ENCODE measurements at regions not wholly inside any gene's neighbourhood (a gene's known extent, or its start where the extent isn't known, plus 50 kb on each side); places are given as distances from the start of the nearest gene placed in this dataset.

DNA sequence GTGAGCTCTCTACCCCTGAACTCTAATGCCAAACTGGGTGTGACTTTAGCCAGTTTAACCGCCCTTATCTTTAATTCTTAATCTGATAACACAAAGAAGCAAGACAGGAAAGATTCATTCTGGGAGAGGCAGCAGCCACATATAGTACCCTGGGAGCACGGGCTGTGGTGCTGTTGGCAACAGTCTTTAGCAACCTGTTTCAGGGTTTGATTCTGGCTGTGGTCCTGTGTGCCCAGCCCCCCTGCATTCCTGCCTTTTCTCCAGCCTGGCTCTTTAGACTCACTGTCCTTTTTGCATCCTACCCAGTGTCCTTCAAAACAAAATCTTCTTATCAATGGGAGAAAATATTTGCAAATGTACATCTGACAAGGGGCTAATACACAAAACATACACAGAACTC is 275.2 kb downstream of the GXYLT1 start:
- DNase-seq, result no peak

DNA sequence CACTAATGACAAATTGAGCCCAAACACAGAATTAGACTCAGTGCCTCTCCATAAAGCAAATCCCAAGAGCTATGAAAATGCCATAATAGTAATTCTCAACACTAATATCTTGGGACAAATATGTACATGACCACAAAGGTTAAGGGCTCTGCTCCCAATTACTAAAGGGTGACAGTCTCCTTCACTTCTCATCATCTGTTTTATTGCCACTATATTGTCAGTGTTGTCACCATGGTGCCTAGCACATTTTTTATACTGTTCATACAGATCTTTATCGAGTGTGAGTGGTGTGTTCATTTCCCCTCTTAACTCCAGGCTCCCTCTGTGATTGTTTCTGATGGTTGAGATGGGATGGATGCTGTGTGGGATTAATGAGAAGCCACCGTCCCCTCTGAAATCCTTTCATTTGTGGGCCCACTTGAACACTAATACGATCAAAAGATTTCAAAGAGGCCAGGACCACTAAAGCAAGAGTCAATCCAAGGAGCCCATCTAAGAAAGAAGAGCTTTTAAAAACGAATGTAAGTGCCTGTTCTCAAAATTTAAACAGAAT is 277.7 kb downstream of the GXYLT1 start:
- DNase-seq, result no peak

DNA sequence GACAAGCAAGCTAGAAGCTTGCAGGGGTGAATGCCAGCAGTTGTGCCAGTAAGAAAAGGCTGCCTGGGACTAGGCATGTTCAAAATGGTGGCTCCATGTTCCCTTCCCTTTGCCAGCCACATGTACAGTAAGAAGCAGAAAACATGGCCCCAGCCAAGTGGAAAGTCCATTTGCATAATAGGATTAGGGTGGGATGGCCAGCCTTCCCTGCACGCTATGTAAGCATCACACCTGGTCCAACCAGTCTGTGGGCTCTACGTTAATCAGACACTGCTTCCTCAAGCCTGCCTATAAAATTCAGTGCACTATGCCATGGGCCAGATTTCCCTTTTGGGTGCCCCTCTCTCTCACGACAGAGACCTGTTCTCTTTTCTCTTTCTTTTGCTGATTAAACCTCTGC is 288.4 kb downstream of the GXYLT1 start:
- DNase-seq, result no peak

DNA sequence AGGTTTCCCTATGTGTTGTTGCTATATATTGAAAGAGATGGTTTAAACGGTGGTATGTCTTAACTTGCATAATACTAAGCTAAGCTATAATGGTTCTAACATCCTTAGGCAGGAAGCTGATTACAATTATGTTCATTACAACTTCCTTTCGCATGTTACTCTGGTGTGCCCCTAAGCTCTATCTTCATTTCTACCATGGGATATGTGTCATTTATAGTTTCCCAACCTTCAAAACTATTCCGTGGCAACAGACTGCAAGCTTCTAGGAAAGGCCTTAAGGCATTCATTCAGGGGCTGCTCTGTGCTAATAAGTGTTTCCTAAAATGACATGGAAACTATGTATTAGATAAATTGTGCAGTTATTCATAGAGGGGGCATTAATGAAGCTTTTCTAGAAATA is 294.6 kb downstream of the GXYLT1 start:
- no peak for DNase-seq

DNA sequence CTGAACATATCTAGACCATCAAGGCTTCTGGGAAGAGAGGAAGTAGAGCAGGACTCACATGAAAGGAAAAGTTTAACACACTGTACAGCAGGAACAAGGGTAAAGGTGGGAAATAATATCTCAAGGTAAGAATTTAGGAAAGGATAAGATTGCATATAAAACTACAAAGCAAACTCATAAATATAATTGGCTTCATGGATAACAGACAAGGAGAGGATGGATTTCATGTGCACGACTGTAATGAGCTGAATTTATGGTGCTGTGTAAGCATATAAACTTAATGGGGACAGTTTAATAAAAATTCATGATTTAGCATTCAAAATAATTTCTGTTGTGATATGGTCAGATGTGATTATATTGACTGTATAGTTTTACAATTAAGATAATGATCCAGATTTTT is 298.0 kb downstream of the GXYLT1 start:
- DNase-seq, result no peak

DNA sequence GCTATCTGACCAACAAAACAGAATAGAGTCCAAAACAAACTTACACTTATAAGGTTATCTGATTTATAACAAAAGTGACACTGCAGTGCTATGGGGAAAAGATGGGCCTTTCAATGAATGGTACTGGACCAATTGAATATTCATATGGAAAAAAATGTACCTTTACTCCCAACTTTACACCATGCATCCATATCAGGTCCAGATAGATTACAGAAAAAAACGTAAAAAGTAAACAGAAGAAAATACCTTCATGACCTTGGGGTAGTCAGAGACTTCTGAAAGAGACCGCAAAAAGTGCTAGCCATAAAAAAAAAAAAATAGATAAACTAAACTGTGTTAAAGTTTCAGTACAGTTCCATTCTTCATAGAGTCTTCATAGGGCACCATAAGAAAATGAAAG is 308.3 kb downstream of the GXYLT1 start:
- no peak for DNase-seq

DNA sequence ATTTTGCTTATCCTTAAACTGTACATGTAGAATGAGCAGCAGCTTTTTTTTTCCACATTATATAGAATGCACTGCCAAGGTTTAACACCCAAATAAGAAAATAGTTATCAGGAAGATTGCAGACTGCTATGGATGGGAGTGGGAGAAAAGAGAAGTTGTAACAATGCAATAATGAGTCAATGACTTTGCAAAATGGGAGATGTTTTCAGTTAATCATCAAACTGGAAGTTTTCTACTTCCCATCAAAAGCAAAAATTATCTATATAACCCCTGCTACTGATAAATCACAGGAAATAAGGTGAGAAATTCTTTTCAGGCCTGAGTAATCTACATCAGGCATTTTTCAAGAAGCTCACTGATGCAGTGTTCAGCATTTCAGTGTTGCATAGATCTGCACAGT is 309.1 kb downstream of the GXYLT1 start:
- DNase-seq, result no peak

DNA sequence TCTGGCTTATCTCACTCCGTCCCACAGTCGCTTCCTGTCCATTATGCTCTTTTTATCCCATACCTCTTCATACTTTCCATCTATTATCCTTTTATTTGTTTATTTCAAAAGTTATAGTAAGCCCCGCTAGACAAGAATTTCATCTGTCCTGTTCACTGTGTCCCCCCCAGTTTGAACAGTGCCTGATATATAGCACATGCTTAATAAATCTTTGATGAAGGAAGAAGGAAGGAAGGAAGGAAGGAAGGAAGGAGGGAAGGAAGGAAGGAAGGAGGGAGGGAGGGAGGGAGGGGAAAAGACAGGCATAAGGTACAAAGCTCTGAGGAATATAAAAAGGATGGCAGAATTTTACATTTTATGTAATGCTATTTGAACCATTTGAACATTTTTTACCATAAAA is 324.7 kb downstream of the GXYLT1 start:
- no peak for DNase-seq

DNA sequence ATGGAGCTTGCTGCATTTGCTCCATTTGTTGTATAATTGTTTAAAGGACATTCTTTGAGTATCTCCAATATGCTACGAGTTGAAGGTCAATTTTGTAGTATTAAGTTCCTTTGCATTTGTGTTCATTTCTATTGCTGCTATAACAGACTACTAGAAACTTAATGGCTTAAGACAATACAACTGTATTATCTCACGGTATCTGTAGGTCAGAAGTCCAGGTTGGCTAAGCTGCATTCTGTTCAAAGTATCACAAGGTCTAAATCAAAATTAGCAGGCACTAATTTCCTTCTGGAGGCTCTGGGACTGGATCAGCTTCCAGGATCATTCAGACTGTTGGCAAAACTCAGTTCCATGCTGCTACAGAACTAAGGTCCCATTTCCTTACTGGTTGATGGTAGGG is 340.6 kb downstream of the GXYLT1 start:
- no peak for DNase-seq

DNA sequence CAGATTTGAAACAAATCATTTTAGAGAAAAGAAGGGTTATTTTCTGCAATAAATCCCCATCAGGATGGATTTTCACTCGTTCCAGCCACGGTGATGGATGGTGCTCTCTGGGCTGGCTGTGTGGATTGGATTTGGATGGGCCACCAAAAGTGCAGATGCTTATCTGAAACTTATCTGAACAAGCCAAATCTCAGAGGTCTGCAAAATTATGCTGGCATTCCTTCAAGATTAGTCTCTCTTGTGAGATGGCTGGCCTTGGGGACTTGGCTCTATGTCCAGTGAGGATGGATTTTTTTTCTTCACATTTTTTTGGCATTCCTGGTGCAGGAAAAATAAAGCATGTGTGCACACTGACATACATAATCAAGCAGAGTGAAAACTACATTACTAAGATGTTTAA is 341.9 kb downstream of the GXYLT1 start:
- no peak for DNase-seq

DNA sequence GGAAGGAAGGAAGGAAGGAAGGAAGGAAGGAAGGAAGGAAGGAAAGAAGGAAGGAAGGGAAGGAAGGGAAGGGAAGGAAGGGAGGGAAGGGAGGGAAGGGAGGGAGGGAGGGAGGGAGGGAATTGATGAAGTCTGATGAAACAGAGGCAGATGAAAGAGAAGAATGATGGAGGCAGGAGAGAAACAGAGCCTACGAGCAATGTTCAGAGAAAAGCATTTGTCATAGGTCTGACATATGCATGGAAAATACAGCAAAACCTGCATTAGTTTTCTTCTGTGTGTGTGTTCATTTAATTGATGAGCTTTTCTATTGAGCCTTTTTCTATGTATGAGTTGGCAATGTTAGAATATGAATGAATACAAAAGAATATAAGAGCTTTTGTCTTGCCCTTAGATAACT is 343.4 kb downstream of the GXYLT1 start:
- DNase-seq, result no peak

DNA sequence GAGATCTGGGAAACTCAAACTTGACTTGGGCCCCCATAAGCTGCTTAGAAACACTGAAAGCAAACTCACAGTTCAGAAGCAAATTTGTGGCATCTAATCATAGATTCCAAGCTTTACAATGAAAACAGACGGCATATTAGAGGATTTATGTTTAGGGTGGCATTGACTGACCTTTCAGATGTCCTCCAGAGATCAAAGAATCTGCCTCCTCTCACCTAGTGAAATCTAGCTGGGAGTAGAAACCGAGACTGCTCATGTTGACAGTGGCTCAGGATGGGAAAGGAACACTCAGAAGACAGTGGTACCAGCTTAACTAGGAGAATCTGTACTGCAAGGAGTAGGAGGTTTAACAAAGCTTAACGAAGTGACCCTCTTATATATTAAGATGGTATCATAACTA is 345.0 kb downstream of the GXYLT1 start:
- DNase-seq, result no peak

DNA sequence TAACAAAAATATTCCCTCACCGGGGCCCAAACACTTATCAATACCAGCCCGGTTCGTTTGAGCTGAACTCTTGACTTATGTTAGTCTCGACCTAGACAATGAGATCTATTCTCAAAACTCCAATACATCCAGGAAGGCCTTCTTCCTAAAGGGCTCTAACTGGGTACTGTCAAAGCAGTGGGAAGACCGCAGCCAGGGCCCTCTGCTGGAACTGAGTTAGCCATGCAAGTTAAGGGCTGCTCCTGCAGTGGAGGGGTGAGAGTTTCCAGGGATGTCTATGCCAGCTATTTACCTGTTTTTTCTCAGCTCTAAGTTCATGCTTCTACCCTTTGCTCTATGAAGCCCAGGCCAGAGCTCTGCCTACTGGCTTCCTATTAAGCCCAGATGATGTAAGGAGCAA is 348.8 kb downstream of the GXYLT1 start:
- no peak for DNase-seq

DNA sequence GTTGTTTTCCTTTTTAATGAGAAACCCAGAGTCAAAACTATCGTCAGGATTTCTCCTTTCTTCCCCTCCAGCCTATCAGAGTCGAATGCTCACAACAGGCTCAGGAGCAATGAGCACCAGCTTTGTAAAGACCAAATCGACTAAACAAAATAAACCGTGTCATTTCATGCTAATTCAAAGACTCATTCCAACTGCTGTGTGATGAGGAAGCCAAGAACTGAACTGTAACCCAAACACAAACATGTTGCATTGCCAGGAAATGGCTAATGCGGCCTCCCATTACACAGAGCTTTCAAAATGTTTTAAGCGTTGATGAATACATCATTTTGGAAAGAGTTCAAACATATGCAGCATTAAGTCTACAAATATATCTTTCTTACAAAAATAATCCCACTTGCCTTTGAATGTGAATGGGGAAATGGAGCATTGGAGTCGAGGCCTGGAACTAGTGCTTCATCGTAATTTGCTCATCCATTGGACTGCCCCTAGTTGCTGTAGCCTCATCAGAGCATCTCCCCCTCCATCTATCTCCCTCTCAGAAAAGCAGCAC is 349.5 kb downstream of the GXYLT1 start:
- no peak for DNase-seq

DNA sequence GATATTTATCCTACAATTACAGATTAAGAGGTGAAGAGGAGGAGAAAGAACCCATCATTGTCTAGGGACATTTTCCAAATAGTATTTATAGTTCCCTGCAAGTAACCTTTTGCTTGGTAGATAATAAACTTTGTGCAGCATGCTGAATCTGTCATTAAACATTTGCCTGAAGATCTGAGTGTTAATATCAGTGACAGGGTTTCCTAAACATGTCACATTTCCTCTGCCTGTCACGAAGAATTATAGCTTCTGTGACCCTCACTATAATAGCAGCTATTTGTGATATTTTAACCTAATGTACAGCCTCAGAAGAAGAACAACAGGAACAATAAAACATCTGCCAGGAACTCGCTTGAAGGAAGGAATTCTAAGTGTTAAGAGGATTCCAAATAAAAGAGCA is 350.3 kb downstream of the GXYLT1 start:
- DNase-seq, result no peak

DNA sequence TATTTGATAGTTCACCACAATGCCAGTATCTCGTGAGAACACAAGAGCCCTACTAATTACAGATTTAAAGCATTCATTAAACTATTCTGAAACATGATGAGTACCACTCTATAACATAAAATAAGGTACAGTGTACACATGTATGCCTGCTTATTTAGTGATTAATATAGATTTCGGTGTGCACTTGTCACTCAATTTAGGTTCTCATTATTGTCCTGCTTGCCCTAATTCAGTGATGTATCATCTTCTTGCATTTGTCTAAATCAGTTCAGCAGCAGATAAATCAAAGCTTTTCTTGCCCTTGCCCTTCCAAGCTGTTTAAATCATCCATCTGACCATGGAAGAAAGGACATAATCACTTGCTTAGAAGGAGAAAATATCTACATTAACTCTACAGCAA is 359.7 kb downstream of the GXYLT1 start:
- DNase-seq, result no peak

DNA sequence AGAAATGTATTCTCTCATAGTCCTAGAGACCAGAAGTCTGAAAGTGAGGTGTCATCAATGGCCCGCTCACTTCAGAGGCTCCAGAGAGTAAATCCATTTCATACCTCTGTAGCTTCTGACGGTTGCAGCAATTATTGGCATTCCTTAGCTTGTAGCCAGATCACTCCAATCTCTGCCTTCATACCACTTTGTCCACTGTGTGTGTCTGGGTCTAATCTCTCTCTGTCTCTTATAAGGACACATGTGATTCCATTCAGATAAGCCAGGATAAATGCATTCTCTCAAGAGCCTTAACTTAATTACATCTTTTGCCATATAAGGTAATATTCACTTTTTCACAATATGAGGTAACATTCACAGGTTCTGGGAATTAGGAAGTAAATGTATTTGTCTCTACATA is 365.7 kb downstream of the GXYLT1 start:
- DNase-seq, result no peak

DNA sequence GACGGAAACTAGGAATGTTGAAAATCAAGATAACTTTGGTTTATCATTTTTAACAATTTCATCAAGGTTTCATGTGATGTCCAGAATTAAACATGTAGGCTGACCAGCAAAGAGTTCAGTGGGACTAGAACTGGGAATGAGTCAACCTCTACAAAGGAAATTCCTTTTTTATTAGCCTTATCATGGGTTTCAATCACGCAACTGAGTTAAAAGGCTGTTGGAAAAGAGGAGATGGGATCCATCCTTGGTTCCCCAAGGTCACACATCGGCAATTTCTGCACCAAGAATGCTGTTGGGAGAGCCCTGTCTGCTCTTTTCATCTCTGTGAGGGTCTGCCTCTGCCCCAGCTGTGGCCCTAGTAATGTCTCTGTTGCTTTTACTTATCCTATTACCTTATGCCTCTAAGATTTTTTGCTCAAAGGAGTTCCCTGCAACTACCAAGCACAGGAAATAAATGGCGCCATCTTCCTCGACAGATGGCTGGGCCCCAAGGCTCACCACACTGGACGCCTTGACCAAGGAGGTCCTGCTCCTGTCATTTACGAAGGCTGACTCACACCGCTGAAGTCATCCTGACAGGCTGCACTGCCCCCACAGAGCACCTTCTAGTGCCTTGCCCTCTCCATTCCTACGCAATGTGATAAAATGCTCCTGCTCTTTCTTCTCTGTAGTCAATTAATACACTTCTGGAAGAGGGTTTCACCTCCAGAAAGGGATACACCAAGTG is 367.4 kb downstream of the GXYLT1 start:
- no peak for DNase-seq

DNA sequence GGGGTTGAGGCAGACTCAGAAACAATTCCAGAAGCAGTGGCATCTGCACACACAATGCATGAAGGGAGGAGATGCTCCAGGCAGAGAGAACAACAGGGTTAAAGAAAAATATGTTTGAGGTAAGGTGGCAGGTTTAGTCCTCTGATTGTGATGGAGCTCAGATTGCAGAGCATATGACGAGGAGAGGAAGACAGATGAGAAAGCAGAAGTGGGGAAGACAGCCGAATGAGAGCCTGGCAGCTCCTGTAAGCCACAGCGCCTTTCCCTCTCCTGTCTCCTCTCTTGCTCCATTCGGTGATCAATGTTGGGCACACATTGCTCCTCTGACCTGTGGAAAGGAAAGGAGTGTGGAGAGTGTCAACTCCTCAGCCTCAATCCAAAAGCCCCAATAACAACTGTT is 372.2 kb downstream of the GXYLT1 start:
- DNase-seq, result no peak

DNA sequence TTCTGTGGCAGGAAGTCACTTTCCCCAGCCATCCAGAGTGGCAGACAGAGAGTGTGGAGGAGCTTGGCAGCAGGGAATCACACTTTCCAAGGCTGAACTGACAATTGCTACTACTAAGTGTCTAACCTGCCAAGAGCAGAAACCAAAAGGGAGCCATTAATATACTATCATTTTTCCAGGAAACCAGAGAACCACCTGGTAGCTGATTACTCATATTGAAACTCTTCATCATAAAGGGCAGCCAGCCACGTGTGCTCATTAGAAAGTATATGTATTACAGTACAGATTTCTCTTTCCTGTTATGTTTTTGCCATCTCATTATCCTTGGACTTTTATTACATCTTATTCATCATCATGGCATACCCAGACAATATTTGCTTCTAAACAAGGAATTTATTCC is 374.9 kb downstream of the GXYLT1 start:
- no peak for DNase-seq

DNA sequence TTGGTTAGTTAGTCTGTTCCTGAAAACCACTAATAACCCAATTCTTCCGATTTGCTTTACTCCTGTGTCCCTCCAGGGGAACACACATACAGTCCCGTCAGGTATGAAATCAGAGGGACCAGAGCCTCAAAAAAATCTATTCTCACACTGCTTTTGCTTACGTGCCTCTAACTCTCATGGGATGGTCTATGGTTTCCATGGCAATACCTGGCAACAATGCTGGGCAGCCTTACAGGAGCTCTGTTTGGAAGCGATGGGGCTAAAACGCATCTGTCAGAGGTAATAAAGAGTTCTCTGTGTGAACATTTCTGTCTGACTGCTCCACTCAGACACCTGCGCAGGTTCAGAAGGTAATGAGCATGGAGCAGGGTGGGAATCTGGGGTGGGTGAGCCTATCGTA is 376.2 kb downstream of the GXYLT1 start:
- DNase-seq, result no peak

DNA sequence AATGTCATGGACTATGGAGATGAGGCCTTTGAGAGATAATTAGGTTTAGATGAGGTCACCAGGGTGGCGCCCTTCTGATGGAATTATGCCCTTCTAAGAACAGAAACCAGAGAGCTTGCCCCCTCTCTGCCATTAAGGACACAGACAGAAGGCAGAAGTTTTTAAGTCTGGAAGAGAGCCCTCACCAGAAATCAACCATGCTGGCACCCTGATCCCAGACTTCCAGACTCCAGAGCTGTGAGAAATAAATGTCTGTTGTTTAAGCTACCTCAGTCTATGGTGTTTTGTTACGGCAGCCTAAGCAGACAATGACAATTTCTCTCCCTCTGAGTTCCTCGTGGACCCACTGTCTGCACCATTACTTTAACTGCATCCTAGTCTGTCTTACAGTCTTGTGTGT is 382.0 kb downstream of the GXYLT1 start:
- no peak for DNase-seq

DNA sequence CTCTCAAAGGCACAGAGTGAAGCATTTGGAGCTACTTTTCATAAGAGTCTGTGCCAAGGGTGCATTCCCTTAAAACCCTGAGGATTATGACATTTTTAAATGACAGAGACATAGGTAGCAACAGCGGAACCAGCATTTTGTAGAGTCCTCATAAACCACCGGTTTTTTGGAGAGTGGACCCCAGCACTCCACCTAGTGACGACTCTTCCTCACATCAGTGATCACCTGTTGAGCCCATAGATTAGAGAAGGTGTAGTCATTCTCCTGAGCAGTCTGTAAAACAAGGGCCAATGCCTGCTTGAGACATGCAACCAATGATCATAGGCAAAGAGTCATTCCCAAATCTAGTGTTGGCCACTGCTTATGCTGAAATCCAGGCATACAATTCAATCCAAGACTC is 399.1 kb downstream of the GXYLT1 start:
- DNase-seq, result no peak

DNA sequence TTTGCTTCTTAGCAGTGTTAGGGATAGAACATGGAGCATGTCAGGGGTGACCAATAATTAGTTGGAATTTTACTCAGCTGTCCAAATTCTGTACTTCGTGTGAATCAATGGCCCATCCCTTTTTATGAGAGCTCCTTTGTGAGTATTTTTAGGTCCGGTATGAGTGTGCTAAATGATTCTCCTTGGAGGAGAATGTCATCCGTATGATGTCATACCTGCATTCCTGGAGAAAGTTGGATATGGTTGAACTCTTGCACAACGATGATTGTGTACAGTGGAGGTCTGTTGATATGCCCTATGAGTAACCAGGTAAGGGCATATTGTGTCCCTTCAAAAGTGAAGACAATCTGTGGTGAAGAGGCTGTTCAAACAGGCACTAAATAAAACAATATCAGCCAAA is 400.8 kb downstream of the GXYLT1 start:
- DNase-seq, result no peak

DNA sequence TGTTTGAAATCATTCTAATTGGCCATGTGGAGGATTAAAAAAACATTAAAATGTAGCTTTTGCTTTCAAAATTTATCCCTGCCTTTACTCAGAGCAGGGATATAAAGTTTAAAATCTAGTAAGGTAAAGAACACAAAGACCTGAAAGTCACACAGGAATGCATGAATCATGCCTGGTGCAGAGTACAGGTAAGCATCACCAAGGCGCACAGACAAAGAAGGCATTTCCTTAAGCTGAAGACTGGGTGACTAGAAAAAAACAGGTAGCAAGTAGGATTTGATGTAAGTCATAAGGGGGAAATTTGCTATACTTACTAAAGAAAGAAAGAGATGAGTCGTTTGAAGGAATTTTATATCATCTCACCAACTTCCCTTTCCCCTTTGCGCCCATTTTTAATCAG is 405.6 kb downstream of the GXYLT1 start:
- no peak for DNase-seq

Measured in NK-92 treated with Interleukin-12 subunit alpha and Interleukin-12 subunit beta, amount 100 ng/mL, for 24 hours (cell line).